Stimulated activated CD8-positive, alpha-beta memory T cell treated with anti-CD3 and anti-CD28 coated beads, Interleukin-4, amount 100 ng/mL, for 1 hour (primary cell): ENCODE measurements at regions not wholly inside any gene's neighbourhood (a gene's known extent, or its start where the extent isn't known, plus 50 kb on each side); places are given as distances from the start of the nearest gene placed in this dataset.
"Not testable (repeated sequence)": the region's sequence is repeated elsewhere in the genome, so short reads cannot be mapped to it uniquely, and the experiment has no call there.

Experiments
- DNase-seq, 2 donors: peaks; one replicate each; pipeline ENCODE4 v3.0.0-alpha.2; 2020; ENCODE audit warnings: low read depth in 2 of 2, low spot score in 1 of 2

- DNase-seq: no peak
Observed at GRCh38 chr15:38930851-38931572, 366.4 kb upstream of the RASGRP1 start.

- DNase-seq: no peak
Observed at GRCh38 chr15:38941399-38941953, 376.9 kb upstream of the RASGRP1 start.

- DNase-seq: no peak
Observed at GRCh38 chr15:38944536-38944935, 379.9 kb upstream of the RASGRP1 start.

- DNase-seq: no peak
Observed at GRCh38 chr15:38945551-38946298, 381.1 kb upstream of the RASGRP1 start.

- no peak for DNase-seq
Observed at GRCh38 chr15:38954090-38954489, 389.5 kb upstream of the RASGRP1 start.

GRCh38 chr15:38961456-38961855, 396.8 kb upstream of the RASGRP1 start:
- DNase-seq: no peak

GRCh38 chr15:38961931-38962330, 397.3 kb upstream of the RASGRP1 start:
- DNase-seq: no peak

GRCh38 chr15:38972831-38973230, 408.2 kb upstream of the RASGRP1 start:
- DNase-seq: no peak

- no peak for DNase-seq
Observed at GRCh38 chr15:38975282-38975990, 410.8 kb upstream of the RASGRP1 start.

- no peak for DNase-seq
Observed at GRCh38 chr15:38991126-38991525, 426.5 kb upstream of the RASGRP1 start.

- DNase-seq: no peak
Observed at GRCh38 chr15:38991701-38992100, 427.1 kb upstream of the RASGRP1 start.

GRCh38 chr15:38992506-38992905, 427.9 kb upstream of the RASGRP1 start:
- DNase-seq: no peak

GRCh38 chr15:38992930-38993329, 428.3 kb upstream of the RASGRP1 start:
- DNase-seq: no peak

- no peak for DNase-seq
Observed at GRCh38 chr15:38994310-38994709, 429.7 kb upstream of the RASGRP1 start.

- DNase-seq: no peak
Observed at GRCh38 chr15:38996111-38996631, 431.6 kb upstream of the RASGRP1 start.

- DNase-seq: no peak
Observed at GRCh38 chr15:38997841-38998240, 433.2 kb upstream of the RASGRP1 start.

GRCh38 chr15:39000008-39000734, 435.6 kb upstream of the RASGRP1 start:
- DNase-seq: no peak

- no peak for DNase-seq
Observed at GRCh38 chr15:39009740-39010139, 445.1 kb upstream of the RASGRP1 start.

GRCh38 chr15:39011066-39011465, 446.5 kb upstream of the RASGRP1 start:
- DNase-seq: not testable (repeated sequence)

- no peak for DNase-seq
Observed at GRCh38 chr15:39013262-39013661, 448.6 kb upstream of the RASGRP1 start.

- DNase-seq: no peak
Observed at GRCh38 chr15:39014682-39015081, 450.1 kb upstream of the RASGRP1 start.
